ENCODE measurements at regions not wholly inside any gene's neighbourhood (a gene's known extent, or its start where the extent isn't known, plus 50 kb on each side); places are given as distances from the start of the nearest gene placed in this dataset.

- DNase-seq (ENCODE audit: low read depth): no peak
- H3K4me3 ChIP-seq (ENCODE audit: low read length): no peak overlapping the region
- no peak for TF ChIP-seq CTCF (conservative IDR thresholded peaks at IDR 0.05; ENCODE audit: low read depth, low read length)
These were observed 105.9 kb downstream of the SOX11 start for GRCh38 chr2:5798084-5798483.

GRCh38 chr2:5799348-5799747 is 107.2 kb downstream of the SOX11 start:
- H3K4me3 ChIP-seq (ENCODE audit: low read length): no peak overlapping the region
- no peak for DNase-seq (ENCODE audit: low read depth)
- TF ChIP-seq CTCF (conservative IDR thresholded peaks at IDR 0.05; ENCODE audit: low read depth, low read length): no peak

- no peak overlapping the region for H3K4me3 ChIP-seq (ENCODE audit: low read length)
- no peak for TF ChIP-seq CTCF (conservative IDR thresholded peaks at IDR 0.05; ENCODE audit: low read depth, low read length)
- peak; percentile 18 for DNase-seq (ENCODE audit: low read depth)
These were observed 111.4 kb downstream of the SOX11 start for GRCh38 chr2:5803547-5803946.

GRCh38 chr2:5818961-5819600 is 126.9 kb downstream of the SOX11 start:
- DNase-seq (ENCODE audit: low read depth): no peak
- no peak for TF ChIP-seq CTCF (conservative IDR thresholded peaks at IDR 0.05; ENCODE audit: low read depth, low read length)
- no peak overlapping the region for H3K4me3 ChIP-seq (ENCODE audit: low read length)

GRCh38 chr2:5824126-5824525 is 131.9 kb downstream of the SOX11 start:
- no peak overlapping the region for H3K4me3 ChIP-seq (ENCODE audit: low read length)
- no peak for DNase-seq (ENCODE audit: low read depth)
- no peak for TF ChIP-seq CTCF (conservative IDR thresholded peaks at IDR 0.05; ENCODE audit: low read depth, low read length)

- TF ChIP-seq CTCF (conservative IDR thresholded peaks at IDR 0.05; ENCODE audit: low read depth, low read length): no peak
- no peak for DNase-seq (ENCODE audit: low read depth)
- H3K4me3 ChIP-seq (ENCODE audit: low read length): no peak overlapping the region
These were observed 133.5 kb downstream of the SOX11 start for GRCh38 chr2:5825686-5826085.

- no peak for DNase-seq (ENCODE audit: low read depth)
- H3K4me3 ChIP-seq (ENCODE audit: low read length): no peak overlapping the region
- TF ChIP-seq CTCF (conservative IDR thresholded peaks at IDR 0.05; ENCODE audit: low read depth, low read length): no peak
These were observed 134.9 kb downstream of the SOX11 start for GRCh38 chr2:5826979-5827655.

Data from retinal pigment epithelial cell (primary cell).